ENCODE measurements at regions not wholly inside any gene's neighbourhood (a gene's known extent, or its start where the extent isn't known, plus 50 kb on each side); places are given as distances from the start of the nearest gene placed in this dataset.

GRCh38 chr10:10584161-10584560, 433.5 kb upstream of the CELF2 start:
- TF ChIP-seq CTCF (IDR thresholded peaks at IDR 0.05): no peak
- no peak for TF ChIP-seq POLR2A (IDR thresholded peaks at IDR 0.05)
- H3K4me3 ChIP-seq (replicated peaks in 1 of 3): no peak overlapping the region
- no peaks in the 10 kb centered on the region for H3K36me3 ChIP-seq
- H3K4me1 ChIP-seq: no peaks in the 10 kb centered on the region
- DNase-seq: no peak
- H3K9me3 ChIP-seq: no peaks in the 10 kb centered on the region
- H3K27ac ChIP-seq: no peak overlapping the region
- intact Hi-C loops (cut with DNase I): no loop called here
- no peaks in the 10 kb centered on the region for H3K27me3 ChIP-seq
- WGBS, 2 donors: 85 to 91% methylated on average over 5 of the region's 5 CpGs

- no peak for DNase-seq
- no peaks in the 10 kb centered on the region for H3K4me1 ChIP-seq
- no peaks in the 10 kb centered on the region for H3K36me3 ChIP-seq
- no peaks in the 10 kb centered on the region for H3K27me3 ChIP-seq
- no peak overlapping the region for H3K4me3 ChIP-seq (replicated peaks in 1 of 3)
- H3K27ac ChIP-seq: no peak overlapping the region
- no peak for TF ChIP-seq POLR2A (IDR thresholded peaks at IDR 0.05)
- 80 to 90% methylated on average over 5 of the region's 5 CpGs for WGBS, 2 donors
- intact Hi-C loops (cut with DNase I): no loop called here
- no peaks in the 10 kb centered on the region for H3K9me3 ChIP-seq
Measured at GRCh38 chr10:10587744-10588393, 429.8 kb upstream of the CELF2 start.

DNA sequence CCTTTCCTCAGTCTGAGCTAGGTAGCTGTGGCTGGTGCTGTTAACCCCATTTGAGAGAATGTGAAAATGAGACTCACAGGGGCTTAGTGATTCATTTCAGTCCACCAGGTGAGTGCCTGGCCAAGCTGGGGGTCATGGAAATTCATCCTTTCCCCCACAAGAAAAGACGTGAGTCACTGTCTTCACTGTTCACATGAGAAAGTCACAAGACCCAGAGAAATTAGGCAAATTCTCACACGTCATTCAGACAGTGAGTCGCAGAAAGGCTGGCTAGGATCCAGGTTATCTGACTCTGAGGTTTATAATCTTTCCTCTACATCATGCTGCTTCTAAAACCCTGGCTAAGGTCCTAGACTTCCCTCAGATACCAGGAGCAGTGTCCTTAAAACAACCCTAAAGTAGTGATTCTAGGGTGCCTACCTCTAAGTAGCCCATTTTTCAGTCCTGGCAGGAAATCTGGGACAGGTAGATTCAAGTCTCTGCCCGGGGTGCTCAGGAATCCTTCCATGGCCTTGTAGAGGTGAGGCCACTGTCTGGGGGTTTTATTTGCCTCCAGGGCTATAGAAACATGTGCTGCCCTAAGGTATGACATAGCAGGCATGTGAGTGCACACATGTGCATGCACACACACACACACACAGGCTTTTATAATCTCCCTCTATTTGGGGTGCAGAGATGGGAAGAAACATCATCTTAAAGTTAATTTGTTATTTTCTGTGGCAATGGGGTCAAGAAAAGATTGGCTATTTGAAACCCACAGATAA, 427.9 kb upstream of the CELF2 start:
- H3K4me1 ChIP-seq: no peaks in the 10 kb centered on the region
- no peaks in the 10 kb centered on the region for H3K27me3 ChIP-seq
- H3K4me3 ChIP-seq (replicated peaks in 1 of 3): no peak overlapping the region
- no peaks in the 10 kb centered on the region for H3K9me3 ChIP-seq
- no peak overlapping the region for H3K27ac ChIP-seq
- no peak for TF ChIP-seq POLR2A (IDR thresholded peaks at IDR 0.05)
- TF ChIP-seq CTCF (IDR thresholded peaks at IDR 0.05): no peak
- no peak for DNase-seq
- H3K36me3 ChIP-seq: no peaks in the 10 kb centered on the region
- WGBS, 2 donors: 47 to 56% methylated on average over 4 of the region's 4 CpGs
- intact Hi-C loops (cut with DNase I): no loop called here

DNA sequence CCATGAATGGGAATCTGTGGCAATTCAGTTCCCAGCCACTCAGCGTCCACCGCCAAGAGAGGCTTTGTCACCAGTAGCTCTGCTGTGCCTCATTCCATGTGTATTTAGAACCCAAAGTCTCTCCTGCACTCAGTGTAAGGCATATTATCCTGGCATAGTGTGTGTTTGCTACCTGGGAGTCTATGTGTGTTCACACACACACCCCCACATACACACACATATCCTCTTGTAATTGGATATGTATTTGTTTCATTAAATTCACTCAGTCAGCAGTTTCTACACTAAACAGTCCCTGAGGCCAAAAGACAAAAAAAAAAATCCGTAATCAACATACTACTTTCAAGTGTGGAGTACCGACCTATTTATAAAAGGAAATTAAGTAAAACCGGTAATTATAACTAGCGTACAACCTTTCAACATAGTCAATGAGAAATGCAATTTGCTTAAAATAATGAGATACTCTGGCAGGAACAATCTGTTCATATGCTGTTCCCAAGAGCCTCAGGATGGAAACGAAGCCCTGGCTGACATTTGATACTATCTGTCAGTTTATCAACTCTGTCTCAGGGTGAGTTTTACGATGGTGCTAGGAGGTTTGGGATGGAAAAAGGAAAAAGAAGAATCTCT, 425.8 kb upstream of the CELF2 start:
- Histone ChIP-seq H3K27ac (peak overlapping the region in 1 of 3 donors; percentile 51), H3K4me3 (replicated peaks in 1 of 3) (no peak overlapping the region), H3K4me1 (no peaks in the 10 kb centered on the region), H3K27me3 (no peaks in the 10 kb centered on the region), H3K36me3 (no peaks in the 10 kb centered on the region), H3K9me3 (no peaks in the 10 kb centered on the region)
- intact Hi-C loops (cut with DNase I): no loop called here
- TF ChIP-seq CTCF (IDR thresholded peaks at IDR 0.05) (no peak), POLR2A (IDR thresholded peaks at IDR 0.05) (no peak)
- WGBS, 2 donors: 64 to 71% methylated on average over 8 of the region's 8 CpGs
- no peak for DNase-seq

DNA sequence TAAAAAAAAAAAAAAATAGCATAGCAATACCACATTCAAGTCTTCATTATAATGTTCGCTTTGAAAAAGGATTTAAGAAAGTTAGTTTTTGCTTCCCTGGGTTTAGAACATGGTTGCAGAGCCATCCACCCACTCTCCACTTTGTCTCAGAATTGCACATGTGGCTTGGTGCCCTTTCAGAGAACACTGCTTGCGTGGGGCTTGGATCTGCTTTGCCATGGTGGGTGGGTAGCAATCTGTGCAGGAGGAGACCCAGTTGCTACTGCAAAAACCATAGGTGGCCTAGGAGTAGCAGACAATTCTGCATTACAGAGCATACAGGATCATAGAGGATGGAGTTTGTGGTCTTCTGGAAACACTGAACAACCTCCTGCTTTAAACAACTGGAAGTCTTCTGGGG, 421.4 kb upstream of the CELF2 start:
- Histone ChIP-seq H3K4me1 (no peaks in the 10 kb centered on the region), H3K27ac (no peak overlapping the region), H3K9me3 (no peaks in the 10 kb centered on the region), H3K4me3 (replicated peaks in 1 of 3) (no peak overlapping the region), H3K36me3 (no peaks in the 10 kb centered on the region), H3K27me3 (no peaks in the 10 kb centered on the region)
- intact Hi-C loops (cut with DNase I): no loop called here
- WGBS, 2 donors: 49 to 90% methylated on average over 2 of the region's 2 CpGs
- DNase-seq: no peak
- TF ChIP-seq POLR2A (IDR thresholded peaks at IDR 0.05): no peak
- TF ChIP-seq CTCF (IDR thresholded peaks at IDR 0.05): no peak

All from thyroid gland (tissue), 4 donors.